ENCODE measurements at regions not wholly inside any gene's neighbourhood (a gene's known extent, or its start where the extent isn't known, plus 50 kb on each side); places are given as distances from the start of the nearest gene placed in this dataset.
A peak's percentile ranks its signal among the peaks of the same experiment; 100 is the strongest.

DNA sequence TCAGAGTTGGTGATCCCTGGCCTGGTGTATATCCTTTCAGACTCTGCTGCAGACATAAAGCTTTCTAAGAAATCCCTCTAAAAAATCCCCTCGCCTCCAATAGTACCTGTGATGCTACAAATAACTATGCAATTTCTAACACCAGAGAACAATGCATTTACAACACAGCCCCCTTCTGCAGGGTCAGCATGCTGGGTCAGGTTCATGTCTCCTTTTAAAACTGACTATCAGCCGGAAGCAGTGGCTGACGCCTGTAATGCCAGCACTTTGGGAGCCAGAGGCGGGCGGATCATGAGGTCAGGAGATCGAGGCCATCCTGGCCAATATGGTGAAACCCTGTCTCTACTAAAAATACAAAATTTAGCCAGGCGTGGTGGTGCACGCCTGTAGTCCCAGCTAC lies 77.0 kb upstream of the SPATA12 start:
- no TSS peak for BruUV-seq (replicated peaks)
- intact Hi-C loops (cut with micrococcal nuclease), result loop anchor here (5.0 kb wide), 1 partner anchor 126 kb away; no protein-coding TSS in a partner anchor
- Histone ChIP-seq H3K79me2 (ENCODE audit: insufficient read depth, low read length) (no peaks in the 10 kb centered on the region), H2AFZ (ENCODE audit: low read depth, low read length, poor library complexity, severe bottlenecking) (no peak overlapping the region), H3K4me1 (ENCODE audit: control insufficient read depth in 1 of 2, insufficient read depth in 2 of 2, low read length in 2 of 2) (peaks cover 7 to 18% of the 10 kb centered on the region in 2 experiments; a peak in 3 of 4 replicates), H3K4me2 (ENCODE audit: low read length) (no peak overlapping the region), H3K9me2 (ENCODE audit: insufficient read depth) (no peaks in the 10 kb centered on the region), H3K27me3 (ENCODE audit: insufficient read depth, low read length) (no peaks in the 10 kb centered on the region), H3K9me3 (ENCODE audit: control insufficient read depth in 1 of 2, insufficient read depth in 1 of 2, low read depth in 1 of 2, low read length in 2 of 2) (no peaks in the 10 kb centered on the region), H4K20me1 (ENCODE audit: insufficient read depth) (no peaks in the 10 kb centered on the region), H3K36me3 (ENCODE audit: control insufficient read depth in 1 of 2, insufficient read depth in 2 of 2, low read length in 2 of 2) (no peaks in the 10 kb centered on the region), H3K9ac (ENCODE audit: low read length) (no peak overlapping the region), H3K27ac (ENCODE audit: low read depth, low read length) (no peak overlapping the region), H3K4me3 (replicated peaks in 1 of 2; ENCODE audit: low read depth in 1 of 2, low read length in 2 of 2) (no peak overlapping the region)
- POLR2A ChIA-PET, result no interaction called here
- TF ChIP-seq CBX3 (IDR thresholded peaks at IDR 0.05; ENCODE audit: low read depth) (no peak), SRF (IDR thresholded peaks at IDR 0.05; ENCODE audit: low read depth) (no peak), ZFX (IDR thresholded peaks at IDR 0.05) (no peak), POLR2AphosphoS5 (IDR thresholded peaks at IDR 0.05; ENCODE audit: low read depth, low read length) (no peak), EZH2 (IDR thresholded peaks at IDR 0.05) (no peak), RAD21 (IDR thresholded peaks at IDR 0.05; ENCODE audit: low read depth) (no peak), EZH2phosphoT487 (IDR thresholded peaks at IDR 0.05; ENCODE audit: borderline replicate concordance) (no peak), ELF1 (IDR thresholded peaks at IDR 0.05; ENCODE audit: borderline replicate concordance, low read depth) (no peak)
- TF ChIP-seq, protein P1, sequence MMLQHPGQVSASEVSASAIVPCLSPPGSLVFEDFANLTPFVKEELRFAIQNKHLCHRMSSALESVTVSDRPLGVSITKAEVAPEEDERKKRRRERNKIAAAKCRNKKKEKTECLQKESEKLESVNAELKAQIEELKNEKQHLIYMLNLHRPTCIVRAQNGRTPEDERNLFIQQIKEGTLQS (IDR thresholded peaks at IDR 0.05), result no peak
- DNase-seq (ENCODE audit: low read depth, low spot score) (no peak), ATAC-seq (no peak)
- CTCF ChIA-PET, result no interaction called here
- RAD21 ChIA-PET (ENCODE audit: low non-redundant PET in 1 of 2, low total read pairs in 2 of 2, uncharacterized antibody in 2 of 2, unreplicated experiment in 2 of 2), result no interaction called here

- peak overlapping the region; percentile 29 for H3K4me2 ChIP-seq (ENCODE audit: low read length)
- intact Hi-C loops (cut with micrococcal nuclease), result loop anchor here (5.0 kb wide), 1 partner anchor 124 kb away; no protein-coding TSS in a partner anchor
- POLR2A ChIA-PET, result no interaction called here
Observed at GRCh38 chr3:56981445-56982230, 78.8 kb upstream of the SPATA12 start.

More at GRCh38 chr3:56981445-56982230, 78.8 kb upstream of the SPATA12 start:
- Histone ChIP-seq H3K9ac (ENCODE audit: low read length) (no peak overlapping the region), H3K27me3 (ENCODE audit: insufficient read depth, low read length) (no peaks in the 10 kb centered on the region), H2AFZ (ENCODE audit: low read depth, low read length, poor library complexity, severe bottlenecking) (no peak overlapping the region), H3K4me3 (replicated peaks in 1 of 2; ENCODE audit: low read depth in 1 of 2, low read length in 2 of 2) (no peak overlapping the region), H3K9me3 (ENCODE audit: control insufficient read depth in 1 of 2, insufficient read depth in 1 of 2, low read depth in 1 of 2, low read length in 2 of 2) (no peaks in the 10 kb centered on the region), H3K36me3 (ENCODE audit: control insufficient read depth in 1 of 2, insufficient read depth in 2 of 2, low read length in 2 of 2) (no peaks in the 10 kb centered on the region), H3K79me2 (ENCODE audit: insufficient read depth, low read length) (no peaks in the 10 kb centered on the region), H3K9me2 (ENCODE audit: insufficient read depth) (no peaks in the 10 kb centered on the region), H3K27ac (ENCODE audit: low read depth, low read length) (no peak overlapping the region), H3K4me1 (ENCODE audit: control insufficient read depth in 1 of 2, insufficient read depth in 2 of 2, low read length in 2 of 2) (peaks cover 7 to 18% of the 10 kb centered on the region in 2 experiments; a peak in 3 of 4 replicates), H4K20me1 (ENCODE audit: insufficient read depth) (no peaks in the 10 kb centered on the region)
- ATAC-seq, result no peak
- no peak for DNase-seq (ENCODE audit: low read depth, low spot score)
- RAD21 ChIA-PET (ENCODE audit: low non-redundant PET in 1 of 2, low total read pairs in 2 of 2, uncharacterized antibody in 2 of 2, unreplicated experiment in 2 of 2), result interaction anchor here in 1 of 2 experiments (0.6 kb wide), 1 partner anchor 328 kb away, joined by 5 read pairs; no protein-coding TSS in a partner anchor
- CTCF ChIA-PET, result interaction anchor here (0.6 to 1.0 kb wide), 2 partner anchors 280 to 641 kb away, joined by 3 to 5 read pairs; no protein-coding TSS in a partner anchor
- TF ChIP-seq CBX3 (IDR thresholded peaks at IDR 0.05; ENCODE audit: low read depth) (no peak), EGR1 (IDR thresholded peaks at IDR 0.05; ENCODE audit: low read depth) (no peak), EZH2phosphoT487 (IDR thresholded peaks at IDR 0.05; ENCODE audit: borderline replicate concordance) (no peak), EZH2 (IDR thresholded peaks at IDR 0.05) (no peak), SP1 (IDR thresholded peaks at IDR 0.05; ENCODE audit: low read depth) (no peak), POLR2A (IDR thresholded peaks at IDR 0.05; ENCODE audit: borderline replicate concordance, extremely low read depth, insufficient read depth, insufficient read length) (no peak), POLR2AphosphoS5 (IDR thresholded peaks at IDR 0.05; ENCODE audit: low read depth, low read length) (no peak), SRF (IDR thresholded peaks at IDR 0.05; ENCODE audit: low read depth) (no peak), CEBPB (IDR thresholded peaks at IDR 0.05; ENCODE audit: low read depth) (no peak), RAD21 (IDR thresholded peaks at IDR 0.05; ENCODE audit: low read depth) (no peak), SIN3A (IDR thresholded peaks at IDR 0.05; ENCODE audit: low read depth) (no peak), ZFX (IDR thresholded peaks at IDR 0.05) (no peak), YY1 (IDR thresholded peaks at IDR 0.05; ENCODE audit: extremely low read depth, insufficient replicate concordance, low read depth, low read length) (no peak), JUND (IDR thresholded peaks at IDR 0.05) (no peak)
- TF ChIP-seq, protein P2, sequence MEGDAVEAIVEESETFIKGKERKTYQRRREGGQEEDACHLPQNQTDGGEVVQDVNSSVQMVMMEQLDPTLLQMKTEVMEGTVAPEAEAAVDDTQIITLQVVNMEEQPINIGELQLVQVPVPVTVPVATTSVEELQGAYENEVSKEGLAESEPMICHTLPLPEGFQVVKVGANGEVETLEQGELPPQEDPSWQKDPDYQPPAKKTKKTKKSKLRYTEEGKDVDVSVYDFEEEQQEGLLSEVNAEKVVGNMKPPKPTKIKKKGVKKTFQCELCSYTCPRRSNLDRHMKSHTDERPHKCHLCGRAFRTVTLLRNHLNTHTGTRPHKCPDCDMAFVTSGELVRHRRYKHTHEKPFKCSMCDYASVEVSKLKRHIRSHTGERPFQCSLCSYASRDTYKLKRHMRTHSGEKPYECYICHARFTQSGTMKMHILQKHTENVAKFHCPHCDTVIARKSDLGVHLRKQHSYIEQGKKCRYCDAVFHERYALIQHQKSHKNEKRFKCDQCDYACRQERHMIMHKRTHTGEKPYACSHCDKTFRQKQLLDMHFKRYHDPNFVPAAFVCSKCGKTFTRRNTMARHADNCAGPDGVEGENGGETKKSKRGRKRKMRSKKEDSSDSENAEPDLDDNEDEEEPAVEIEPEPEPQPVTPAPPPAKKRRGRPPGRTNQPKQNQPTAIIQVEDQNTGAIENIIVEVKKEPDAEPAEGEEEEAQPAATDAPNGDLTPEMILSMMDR (IDR thresholded peaks at IDR 0.05 in 2 of 3, conservative IDR thresholded peaks at IDR 0.05 in 1 of 3; ENCODE audit: borderline replicate concordance in 1 of 3, insufficient read depth in 1 of 3, low read depth in 2 of 3, low read length in 2 of 3), result no peak
- TF ChIP-seq, protein P3, sequence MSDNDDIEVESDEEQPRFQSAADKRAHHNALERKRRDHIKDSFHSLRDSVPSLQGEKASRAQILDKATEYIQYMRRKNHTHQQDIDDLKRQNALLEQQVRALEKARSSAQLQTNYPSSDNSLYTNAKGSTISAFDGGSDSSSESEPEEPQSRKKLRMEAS (IDR thresholded peaks at IDR 0.05), result no peak
- no TSS peak for BruUV-seq (replicated peaks)

Measured in HCT116 (cell line).